H1 (cell line): ENCODE measurements at regions not wholly inside any gene's neighbourhood (a gene's known extent, or its start where the extent isn't known, plus 50 kb on each side); places are given as distances from the start of the nearest gene placed in this dataset.

Source experiments
- ASH2L ChIP-seq: fragments of 200-600, 300-600 bp; sonication (generic); IDR thresholded peaks from one replicate; pipeline ENCODE4 v1.7.1; 2017; ENCODE audit warnings: low read length
- BACH1 ChIP-seq: IDR thresholded peaks from 2 replicates; pipeline ENCODE4 v1.6.1; 2012; ENCODE audit warnings: low read length, improper control_type of control experiment
- CTCF ChIP-seq, 3 experiments: IDR thresholded peaks; 1 replicate in 2 of 3; 2 replicates in 1 of 3; pipeline versions ENCODE4 v1.5.1 to v1.6.1; 2011; ENCODE audit warnings: low read length in 3 of 3, mild to moderate bottlenecking in 3 of 3, inconsistent platforms in 2 of 3, low read depth in 1 of 3, moderate library complexity in 1 of 3; ENCODE audit not compliant: insufficient read depth in 1 of 3; ENCODE audit errors: control extremely low read depth in 1 of 3
- EZH2 ChIP-seq: fragments of 200-600 bp; sonication (generic); IDR thresholded peaks from 2 replicates; pipeline ENCODE4 v1.7.1; 2012; ENCODE audit warnings: low read depth, mild to moderate bottlenecking, moderate library complexity, low read length, inconsistent platforms; ENCODE audit not compliant: severe bottlenecking
- GTF2F1 ChIP-seq: IDR thresholded peaks from 2 replicates; pipeline ENCODE4 v1.6.1; 2012; ENCODE audit warnings: low read depth, low read length, improper control_type of control experiment, borderline replicate concordance
- HDAC6 ChIP-seq: IDR thresholded peaks from one replicate; pipeline ENCODE4 v1.7.1; 2012; ENCODE audit warnings: low read depth, mild to moderate bottlenecking, inconsistent platforms, low read length, moderate library complexity
- JUN ChIP-seq: IDR thresholded peaks from 2 replicates; pipeline ENCODE4 v1.6.1; 2011; ENCODE audit warnings: low read depth, mild to moderate bottlenecking, improper control_type of control experiment, low read length
- KDM1A ChIP-seq: fragments of 200-600, 300-600 bp; sonication (generic); IDR thresholded peaks from 2 replicates; pipeline ENCODE4 v1.7.1; 2016; ENCODE audit warnings: mild to moderate bottlenecking, low read length, borderline replicate concordance
- NRF1 ChIP-seq: IDR thresholded peaks from 2 replicates; pipeline ENCODE4 v1.6.1; 2011; ENCODE audit warnings: mild to moderate bottlenecking, low read depth, low read length, improper control_type of control experiment
- PHF8 ChIP-seq: fragments of 200-600 bp; sonication (generic); conservative IDR thresholded peaks from 2 replicates; pipeline ENCODE4 v1.7.1; 2012; ENCODE audit warnings: low read depth, mild to moderate bottlenecking, inconsistent platforms, low read length, moderate library complexity
- POLR2AphosphoS5 ChIP-seq: IDR thresholded peaks from 2 replicates; pipeline ENCODE4 v1.6.1; 2011; ENCODE audit warnings: low read depth, low read length
- YY1 ChIP-seq: IDR thresholded peaks from 2 replicates; pipeline ENCODE4 v1.6.1; 2011; ENCODE audit warnings: low read depth, mild to moderate bottlenecking, low read length

GRCh38 chr4:19401301-19402080, 850.2 kb upstream of the SLIT2 start:
- TF ChIP-seq NRF1 = no peak
- TF ChIP-seq POLR2AphosphoS5 = no peak
- TF ChIP-seq BACH1 = no peak
- no peak for TF ChIP-seq KDM1A
- no peak for TF ChIP-seq PHF8
- no peak for TF ChIP-seq CTCF (IDR thresholded peaks at IDR 0.05; ENCODE audit: control extremely low read depth in 1 of 3, insufficient read depth in 1 of 3, low read depth in 1 of 3, low read length in 3 of 3)
- no peak for TF ChIP-seq ASH2L
- no peak for TF ChIP-seq EZH2
- no peak for TF ChIP-seq JUN
- TF ChIP-seq HDAC6 = no peak
- TF ChIP-seq YY1 = no peak
- TF ChIP-seq GTF2F1 = no peak
